GM12891 (cell line): ENCODE measurements at regions not wholly inside any gene's neighbourhood (a gene's known extent, or its start where the extent isn't known, plus 50 kb on each side); places are given as distances from the start of the nearest gene placed in this dataset.

Experiments used
- DNase-seq: peaks from one replicate; pipeline ENCODE4 v3.0.0; 2011; ENCODE audit warnings: low spot score; ENCODE audit not compliant: insufficient read length
- FAIRE-seq: peaks from 2 replicates; lab custom pipeline; 2011; peaks lifted over from hg19 to GRCh38; lab: Jason Lieb, UNC
- PAX5 ChIP-seq: IDR thresholded peaks from 2 replicates; pipeline ENCODE4 v1.6.1; 2011; ENCODE audit warnings: low read length, moderate library complexity, mild to moderate bottlenecking; ENCODE audit not compliant: insufficient read depth, severe bottlenecking
- POLR2A ChIP-seq: IDR thresholded peaks from 2 replicates; pipeline ENCODE4 v1.6.1; 2011; ENCODE audit warnings: low read depth, low read length, control low read depth
- POLR2AphosphoS5 ChIP-seq: IDR thresholded peaks from 2 replicates; pipeline ENCODE4 v1.6.1; 2011; ENCODE audit warnings: low read depth, low read length, control low read depth
- POU2F2 ChIP-seq: IDR thresholded peaks from 2 replicates; pipeline ENCODE4 v1.6.1; 2011; ENCODE audit warnings: low read depth, mild to moderate bottlenecking, control low read depth, low read length, moderate library complexity
- SPI1 ChIP-seq: IDR thresholded peaks from 2 replicates; pipeline ENCODE4 v1.6.1; 2011; ENCODE audit warnings: low read depth, low read length, control low read depth
- TAF1 ChIP-seq: IDR thresholded peaks from 2 replicates; pipeline ENCODE4 v1.6.1; 2011; ENCODE audit warnings: low read depth, low read length, control low read depth

DNA sequence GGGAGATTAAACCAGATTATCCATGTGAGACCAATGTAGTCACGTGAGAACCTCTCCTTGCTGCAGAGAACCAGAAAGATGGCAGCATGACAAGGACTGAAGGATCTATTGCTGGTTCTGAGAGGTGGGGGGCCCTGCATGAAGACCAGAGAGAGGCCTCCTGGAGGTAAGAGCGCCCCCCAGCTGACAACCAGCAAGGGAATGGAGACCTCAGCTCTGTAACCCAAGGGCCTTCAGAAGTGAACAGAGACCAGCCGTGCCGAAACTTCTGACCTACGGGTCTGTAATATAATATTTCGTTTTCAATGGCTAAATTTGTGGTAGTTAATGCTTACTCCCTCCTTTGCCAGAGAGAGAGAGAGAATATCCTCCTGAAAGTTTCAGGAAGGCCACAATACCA, 524.1 kb upstream of the TBX3 start:
- TF ChIP-seq SPI1 (no peak), POLR2AphosphoS5 (no peak), TAF1 (no peak)
- DNase-seq (no peak), FAIRE-seq (no peak)

DNA sequence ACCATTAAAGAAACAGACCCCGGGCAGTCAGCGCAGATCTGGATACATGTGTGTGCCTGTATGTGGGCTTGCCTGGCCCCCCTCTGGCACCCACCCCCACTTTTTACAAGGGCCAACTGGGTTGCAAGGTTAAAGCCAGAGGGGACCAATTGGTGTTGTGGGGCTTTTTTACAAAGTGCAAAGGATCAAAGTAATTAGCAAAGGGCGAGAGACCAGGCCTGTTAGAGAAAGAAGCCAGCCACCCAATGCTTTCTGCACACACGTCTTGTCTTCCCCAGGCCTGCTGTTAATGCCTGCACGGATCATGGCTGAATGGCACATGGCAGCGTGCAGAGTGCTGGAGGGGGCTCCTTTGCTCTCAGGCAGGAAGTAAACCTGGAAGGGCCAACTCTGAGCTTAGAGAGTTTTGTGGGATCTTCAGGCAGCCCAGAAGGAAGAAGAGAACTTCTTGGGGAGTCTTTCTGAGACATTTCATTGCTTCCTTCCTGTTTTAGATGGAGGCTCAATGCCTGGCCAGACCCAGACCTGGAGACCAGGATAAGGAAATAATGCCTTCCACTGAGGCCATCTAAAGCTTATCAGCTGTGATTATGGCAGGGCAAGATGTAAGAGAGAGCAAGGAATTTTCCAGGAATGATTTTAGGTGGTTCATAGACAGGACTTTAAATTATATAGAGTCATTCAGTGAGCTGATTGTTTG, 523.4 kb upstream of the TBX3 start:
- TF ChIP-seq SPI1: no peak
- TF ChIP-seq POLR2A: no peak
- no peak for TF ChIP-seq PAX5
- TF ChIP-seq POU2F2: no peak
- no peak for TF ChIP-seq POLR2AphosphoS5
- no peak for TF ChIP-seq TAF1
- FAIRE-seq (no peak), DNase-seq (no peak)

DNA sequence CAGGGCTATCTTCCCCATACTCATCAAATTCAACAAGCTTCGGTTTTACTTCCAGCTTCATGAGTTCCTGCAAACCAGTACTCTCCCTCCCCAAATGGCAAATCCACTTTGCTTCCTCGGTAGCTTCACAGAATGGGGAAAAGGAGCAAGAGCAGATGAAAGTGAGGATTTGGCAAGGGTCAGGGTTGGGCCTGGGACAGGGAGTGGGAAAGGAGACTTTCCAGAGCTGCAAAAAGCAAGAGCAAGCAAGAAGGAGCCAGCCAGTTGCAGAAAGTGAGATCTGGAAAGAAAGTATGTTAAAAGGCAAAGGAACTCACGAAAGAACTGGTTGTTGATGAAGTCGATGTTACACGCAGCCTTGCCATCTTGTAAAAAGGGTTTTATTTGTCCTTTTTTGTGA, 522.8 kb upstream of the TBX3 start:
- no peak for TF ChIP-seq POLR2A
- TF ChIP-seq POU2F2: no peak
- TF ChIP-seq PAX5: no peak
- TF ChIP-seq POLR2AphosphoS5: no peak
- no peak for TF ChIP-seq SPI1
- no peak for TF ChIP-seq TAF1
- DNase-seq (no peak), FAIRE-seq (no peak)

DNA sequence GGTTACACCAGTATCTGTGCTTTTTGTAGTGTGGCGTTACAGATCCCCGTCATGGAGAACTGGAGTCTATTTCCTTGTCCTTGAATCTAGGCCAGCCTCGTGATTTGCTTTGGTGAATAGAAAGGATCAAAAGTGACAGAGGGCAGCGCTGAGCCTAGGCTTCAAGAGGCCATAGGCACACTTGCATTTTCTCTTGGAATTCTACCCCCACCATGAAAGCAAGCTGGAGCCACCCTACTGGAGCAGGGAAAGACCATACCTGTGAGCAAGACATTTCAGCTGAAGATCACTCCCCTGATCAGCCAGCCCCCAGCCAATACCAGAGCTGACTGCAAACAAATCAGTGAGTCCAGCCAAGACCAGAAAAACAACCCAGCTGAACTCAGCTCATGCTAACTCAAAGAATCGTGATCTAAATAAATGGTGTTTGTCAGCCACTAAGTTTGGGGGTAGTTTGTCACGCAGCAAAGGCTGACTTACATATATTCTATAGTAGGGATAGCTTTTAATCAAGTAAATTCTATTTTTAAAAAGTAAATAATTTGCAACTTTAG, 521.9 kb upstream of the TBX3 start:
- FAIRE-seq: no peak
- TF ChIP-seq POU2F2: no peak
- no peak for TF ChIP-seq PAX5
- no peak for TF ChIP-seq SPI1
- TF ChIP-seq TAF1: no peak
- no peak for TF ChIP-seq POLR2A
- TF ChIP-seq POLR2AphosphoS5: no peak
- DNase-seq: no peak

DNA sequence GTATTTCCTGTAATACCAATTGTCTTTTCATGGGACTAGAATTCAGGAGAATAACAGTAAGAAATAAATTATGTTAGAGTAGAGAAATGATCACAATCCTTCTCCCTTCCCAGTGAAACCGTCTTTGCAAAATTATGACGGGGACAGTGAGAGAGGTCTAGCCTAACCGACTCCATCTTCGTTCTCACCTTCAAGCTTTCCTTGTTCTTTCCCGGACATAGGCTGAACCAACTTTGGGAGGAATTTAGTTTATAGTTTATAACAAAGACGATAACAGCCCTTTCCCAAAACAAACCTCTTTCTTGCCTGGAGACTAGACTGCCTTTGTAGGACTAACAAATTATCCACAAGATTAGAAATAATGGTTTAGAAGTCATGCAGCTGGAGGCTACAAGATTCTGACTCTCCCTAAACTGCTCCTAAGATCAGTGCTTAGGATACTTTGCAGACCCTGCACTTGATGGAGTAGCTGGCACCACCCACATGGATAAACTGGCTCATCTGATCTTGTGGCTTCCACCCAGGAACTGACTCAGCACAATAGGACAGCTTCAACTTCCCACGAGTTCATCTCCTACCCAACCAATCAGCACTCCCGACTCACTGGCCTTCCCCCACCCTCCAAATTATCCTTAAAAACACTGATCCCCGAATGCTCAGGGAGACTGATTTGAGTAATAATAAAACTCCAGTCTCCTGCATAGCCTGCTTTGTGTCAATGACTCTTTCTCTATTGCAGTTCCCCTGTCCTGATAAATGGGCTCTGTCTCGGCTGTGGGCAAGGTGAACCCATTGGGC, 521.2 kb upstream of the TBX3 start:
- no peak for FAIRE-seq
- DNase-seq: no peak
- TF ChIP-seq TAF1 (no peak), SPI1 (no peak), POU2F2 (no peak), POLR2A (no peak), POLR2AphosphoS5 (no peak), PAX5 (no peak)

DNA sequence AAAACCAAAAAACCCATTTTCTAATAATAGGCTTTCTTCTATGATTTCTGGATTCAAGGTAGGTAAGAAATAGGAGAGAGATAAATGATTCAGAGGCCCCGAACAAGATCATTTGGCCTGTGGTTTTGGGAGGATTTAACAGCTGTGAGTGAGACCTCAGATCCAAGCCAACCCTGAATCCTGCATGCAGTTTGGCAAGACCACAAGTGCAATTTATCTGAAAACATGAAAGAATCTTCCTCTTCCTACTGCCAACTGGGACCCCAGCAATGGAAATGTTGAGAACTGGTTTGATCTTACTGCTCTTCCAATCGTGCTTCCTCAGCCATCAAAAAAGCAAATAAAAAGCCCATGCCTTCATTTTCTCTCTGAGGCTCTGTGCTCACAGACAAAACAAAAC, 519.7 kb upstream of the TBX3 start:
- no peak for TF ChIP-seq PAX5
- no peak for DNase-seq
- FAIRE-seq: no peak

DNA sequence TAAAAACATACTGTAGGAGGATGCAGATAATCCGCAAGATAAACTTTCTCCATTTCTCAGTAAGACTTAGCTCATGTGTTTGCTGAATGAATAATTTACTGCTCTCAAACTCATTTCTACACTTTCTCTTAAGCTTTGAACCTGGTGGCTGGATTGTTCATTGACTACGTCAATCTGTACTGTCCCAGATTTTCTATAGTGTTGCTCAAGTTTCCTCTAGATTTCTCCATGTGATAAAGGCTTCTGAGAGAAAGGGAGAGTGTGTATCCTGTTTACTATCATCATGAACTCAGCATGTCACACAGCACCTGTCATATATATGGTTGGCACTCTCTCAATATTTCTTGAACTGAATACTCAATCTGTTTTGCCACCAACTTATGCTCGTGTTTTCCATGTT, 518.0 kb upstream of the TBX3 start:
- no peak for TF ChIP-seq POLR2AphosphoS5
- FAIRE-seq (no peak), DNase-seq (no peak)

DNA sequence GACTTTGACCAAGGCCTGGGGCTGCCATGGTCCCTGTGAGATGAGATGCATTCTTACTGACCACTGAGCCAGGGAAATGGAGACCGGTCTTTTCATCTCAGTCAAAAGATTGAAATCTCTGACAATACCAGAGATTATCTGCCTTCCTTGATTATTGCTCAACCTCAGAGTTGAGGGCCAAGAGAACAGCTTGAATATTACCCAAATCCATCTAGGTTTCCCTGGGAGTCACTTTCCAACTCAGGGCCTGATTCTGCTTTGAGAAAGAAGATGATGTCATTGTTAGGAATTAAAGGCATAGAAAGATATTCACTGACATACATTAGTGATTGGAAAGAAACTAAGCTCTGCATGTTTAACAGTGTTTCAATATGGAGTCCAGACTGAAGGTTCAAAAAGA, 515.9 kb upstream of the TBX3 start:
- no peak for TF ChIP-seq PAX5
- TF ChIP-seq SPI1: no peak
- no peak for TF ChIP-seq POU2F2
- TF ChIP-seq TAF1: no peak
- TF ChIP-seq POLR2A: no peak
- no peak for TF ChIP-seq POLR2AphosphoS5
- no peak for DNase-seq
- FAIRE-seq: no peak

DNA sequence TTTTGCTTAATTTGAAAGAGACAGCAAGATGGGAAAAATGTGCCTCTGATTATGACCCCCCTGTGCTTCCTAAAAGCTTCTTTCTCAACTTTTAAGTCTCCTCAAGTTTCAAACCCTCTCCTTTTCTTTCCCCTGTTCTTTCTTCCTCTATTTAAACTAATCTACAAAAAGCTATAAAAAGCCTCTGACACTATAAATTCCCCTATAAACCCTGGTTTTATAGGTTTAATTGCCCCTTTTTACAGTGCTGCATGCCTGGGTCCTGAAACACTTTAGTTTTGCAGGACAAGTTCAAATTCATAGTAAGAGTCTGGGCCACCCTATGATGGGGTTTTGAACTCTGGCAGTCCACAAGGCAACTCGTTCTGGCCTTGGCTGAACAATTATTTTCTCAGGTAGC, 510.9 kb upstream of the TBX3 start:
- TF ChIP-seq SPI1 (no peak), POLR2AphosphoS5 (no peak), PAX5 (no peak), POU2F2 (no peak), POLR2A (no peak), TAF1 (no peak)
- DNase-seq: no peak
- FAIRE-seq: no peak

DNA sequence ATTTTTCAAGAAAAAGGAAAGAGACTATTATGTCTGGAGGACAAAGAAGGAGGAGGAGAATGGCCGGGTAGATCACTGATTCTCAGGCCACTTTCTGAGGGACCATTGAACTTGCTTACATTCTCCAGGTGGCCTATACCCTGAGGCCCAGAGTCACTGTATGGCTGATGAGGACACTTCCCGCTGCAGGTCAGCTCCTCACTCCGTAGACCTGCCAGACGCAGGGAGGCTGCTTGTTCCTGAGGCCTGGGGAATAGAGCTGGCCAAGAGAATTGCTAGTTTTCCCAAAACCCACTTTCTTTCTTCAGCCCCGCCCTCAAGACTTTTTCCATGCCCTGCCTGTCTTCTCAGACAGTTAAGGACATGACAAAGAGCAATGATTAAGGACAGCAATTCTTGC, 510.5 kb upstream of the TBX3 start:
- DNase-seq: no peak
- TF ChIP-seq POU2F2 (no peak), SPI1 (no peak), TAF1 (no peak), POLR2AphosphoS5 (no peak), PAX5 (no peak)
- no peak for FAIRE-seq
